ENCODE measurements at regions not wholly inside any gene's neighbourhood (a gene's known extent, or its start where the extent isn't known, plus 50 kb on each side); places are given as distances from the start of the nearest gene placed in this dataset.

GRCh38 chr5:116365006-116365496 is 209.6 kb downstream of the SEMA6A start:
- H3K27me3 ChIP-seq (ENCODE audit: insufficient read depth, poor library complexity, severe bottlenecking): no peaks in the 10 kb centered on the region
- ATAC-seq (ENCODE audit: low read depth) (peak; percentile 26; the same call in 1 of the 3 replicates), DNase-seq (ENCODE audit: low spot score) (no peak)
- no peak overlapping the region for H3K27ac ChIP-seq (ENCODE audit: poor library complexity, severe bottlenecking)
- no peaks in the 10 kb centered on the region for H3K4me1 ChIP-seq (ENCODE audit: insufficient read depth, poor library complexity, severe bottlenecking)
- TF ChIP-seq, protein P1, sequence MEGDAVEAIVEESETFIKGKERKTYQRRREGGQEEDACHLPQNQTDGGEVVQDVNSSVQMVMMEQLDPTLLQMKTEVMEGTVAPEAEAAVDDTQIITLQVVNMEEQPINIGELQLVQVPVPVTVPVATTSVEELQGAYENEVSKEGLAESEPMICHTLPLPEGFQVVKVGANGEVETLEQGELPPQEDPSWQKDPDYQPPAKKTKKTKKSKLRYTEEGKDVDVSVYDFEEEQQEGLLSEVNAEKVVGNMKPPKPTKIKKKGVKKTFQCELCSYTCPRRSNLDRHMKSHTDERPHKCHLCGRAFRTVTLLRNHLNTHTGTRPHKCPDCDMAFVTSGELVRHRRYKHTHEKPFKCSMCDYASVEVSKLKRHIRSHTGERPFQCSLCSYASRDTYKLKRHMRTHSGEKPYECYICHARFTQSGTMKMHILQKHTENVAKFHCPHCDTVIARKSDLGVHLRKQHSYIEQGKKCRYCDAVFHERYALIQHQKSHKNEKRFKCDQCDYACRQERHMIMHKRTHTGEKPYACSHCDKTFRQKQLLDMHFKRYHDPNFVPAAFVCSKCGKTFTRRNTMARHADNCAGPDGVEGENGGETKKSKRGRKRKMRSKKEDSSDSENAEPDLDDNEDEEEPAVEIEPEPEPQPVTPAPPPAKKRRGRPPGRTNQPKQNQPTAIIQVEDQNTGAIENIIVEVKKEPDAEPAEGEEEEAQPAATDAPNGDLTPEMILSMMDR (IDR thresholded peaks at IDR 0.05; ENCODE audit: poor library complexity, severe bottlenecking): no peak
- no peaks in the 10 kb centered on the region for H3K36me3 ChIP-seq (ENCODE audit: low read depth)
- no peak overlapping the region for H3K4me3 ChIP-seq (ENCODE audit: severe bottlenecking)
- no peaks in the 10 kb centered on the region for H3K9me3 ChIP-seq (ENCODE audit: severe bottlenecking)

- Histone ChIP-seq H3K9me3 (ENCODE audit: severe bottlenecking) (no peaks in the 10 kb centered on the region), H3K36me3 (ENCODE audit: low read depth) (no peaks in the 10 kb centered on the region), H3K27me3 (ENCODE audit: insufficient read depth, poor library complexity, severe bottlenecking) (no peaks in the 10 kb centered on the region), H3K4me1 (ENCODE audit: insufficient read depth, poor library complexity, severe bottlenecking) (no peaks in the 10 kb centered on the region), H3K4me3 (ENCODE audit: severe bottlenecking) (no peak overlapping the region), H3K27ac (ENCODE audit: poor library complexity, severe bottlenecking) (no peak overlapping the region)
- DNase-seq (ENCODE audit: low spot score): no peak
- TF ChIP-seq, protein P1 (IDR thresholded peaks at IDR 0.05; ENCODE audit: poor library complexity, severe bottlenecking): no peak
- ATAC-seq (ENCODE audit: low read depth): no peak
These were observed 210.8 kb downstream of the SEMA6A start for GRCh38 chr5:116363780-116364179.

- TF ChIP-seq, protein P1 (IDR thresholded peaks at IDR 0.05; ENCODE audit: poor library complexity, severe bottlenecking): no peak
- no peaks in the 10 kb centered on the region for H3K9me3 ChIP-seq (ENCODE audit: severe bottlenecking)
- H3K27ac ChIP-seq (ENCODE audit: poor library complexity, severe bottlenecking): no peak overlapping the region
- no peak overlapping the region for H3K4me3 ChIP-seq (ENCODE audit: severe bottlenecking)
- ATAC-seq (ENCODE audit: low read depth) (no peak), DNase-seq (ENCODE audit: low spot score) (no peak)
- H3K27me3 ChIP-seq (ENCODE audit: insufficient read depth, poor library complexity, severe bottlenecking): no peaks in the 10 kb centered on the region
- no peaks in the 10 kb centered on the region for H3K4me1 ChIP-seq (ENCODE audit: insufficient read depth, poor library complexity, severe bottlenecking)
- no peaks in the 10 kb centered on the region for H3K36me3 ChIP-seq (ENCODE audit: low read depth)
These were observed 212.5 kb downstream of the SEMA6A start for GRCh38 chr5:116361979-116362577.

DNA sequence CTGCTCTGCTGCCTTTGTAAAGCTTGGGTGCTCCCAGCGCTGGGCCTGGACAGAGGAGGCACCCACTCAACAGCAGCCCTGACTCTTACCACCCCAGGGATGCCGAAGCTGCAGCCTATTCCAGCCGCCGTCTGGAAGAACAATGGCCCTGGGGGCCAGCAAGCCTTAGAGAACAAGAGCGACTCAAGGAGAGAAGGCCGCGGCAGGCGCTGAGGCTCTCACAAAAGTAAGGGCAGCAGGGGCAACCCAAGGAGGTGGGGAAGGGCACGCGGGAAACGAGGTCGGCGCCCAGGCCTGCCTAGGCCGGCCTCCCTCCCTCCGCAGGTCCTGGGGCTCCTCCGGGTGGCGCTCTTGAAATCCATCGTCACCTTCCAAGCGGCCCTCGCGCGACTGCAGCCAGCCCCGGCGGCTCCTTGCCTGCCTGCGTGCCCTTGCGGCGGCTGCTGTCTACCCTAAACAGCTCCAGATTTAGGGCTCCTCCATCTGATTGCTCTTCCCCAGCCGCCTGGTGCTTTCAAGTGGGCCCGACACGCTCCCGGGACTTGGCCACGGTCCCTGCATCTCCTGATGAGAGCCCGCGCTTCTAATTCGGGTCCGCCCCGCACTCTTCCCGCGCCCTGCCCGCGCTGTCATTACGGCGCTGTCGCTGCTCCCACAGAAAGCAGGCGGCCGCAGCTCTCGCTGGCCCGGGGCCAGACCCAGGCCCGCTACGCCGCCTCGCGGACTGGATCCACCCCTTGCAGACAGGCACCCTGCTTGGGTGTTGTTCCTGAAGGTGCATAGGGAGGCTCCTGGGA is 213.3 kb downstream of the SEMA6A start:
- H3K9me3 ChIP-seq (ENCODE audit: severe bottlenecking): no peaks in the 10 kb centered on the region
- DNase-seq (ENCODE audit: low spot score): no peak
- no peak overlapping the region for H3K27ac ChIP-seq (ENCODE audit: poor library complexity, severe bottlenecking)
- H3K4me1 ChIP-seq (ENCODE audit: insufficient read depth, poor library complexity, severe bottlenecking): no peaks in the 10 kb centered on the region
- no peak for ATAC-seq (ENCODE audit: low read depth)
- H3K36me3 ChIP-seq (ENCODE audit: low read depth): no peaks in the 10 kb centered on the region
- TF ChIP-seq, protein P1 (IDR thresholded peaks at IDR 0.05; ENCODE audit: poor library complexity, severe bottlenecking): no peak
- H3K4me3 ChIP-seq (ENCODE audit: severe bottlenecking): no peak overlapping the region
- no peaks in the 10 kb centered on the region for H3K27me3 ChIP-seq (ENCODE audit: insufficient read depth, poor library complexity, severe bottlenecking)

All from RWPE2 (cell line).